ENCODE measurements at regions not wholly inside any gene's neighbourhood (a gene's known extent, or its start where the extent isn't known, plus 50 kb on each side); places are given as distances from the start of the nearest gene placed in this dataset.

DNA sequence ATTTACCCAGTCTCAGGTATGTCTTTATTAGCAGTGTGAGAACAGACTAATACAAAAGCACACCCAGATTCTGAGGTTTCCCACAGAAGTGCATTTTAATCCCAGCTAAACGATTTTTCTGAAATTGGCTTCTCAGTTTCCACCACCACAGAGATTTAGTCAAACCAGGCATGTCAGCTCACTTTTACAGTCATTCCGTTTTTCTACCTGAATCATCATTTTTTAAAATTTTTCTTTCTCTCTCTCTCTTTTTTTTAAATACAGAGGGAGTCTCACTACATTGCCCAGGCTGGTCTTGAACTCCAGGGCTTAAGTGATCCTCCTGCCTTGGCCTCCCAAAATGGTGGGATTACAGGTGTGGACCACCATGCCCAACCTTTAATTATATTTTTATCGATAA, 389.1 kb downstream of the HAPSTR1 start:
- DNase-seq (ENCODE audit: low read depth), result no peak
- H3K4me3 ChIP-seq (ENCODE audit: low read depth, low read length), result no peak overlapping the region
- in situ Hi-C loops (cut with HindIII; ENCODE audit: low sequenced_read_pairs), result loop anchor here (25.0 kb wide), 1 partner anchor 182 kb away; no protein-coding TSS in a partner anchor
- TF ChIP-seq, protein P1, sequence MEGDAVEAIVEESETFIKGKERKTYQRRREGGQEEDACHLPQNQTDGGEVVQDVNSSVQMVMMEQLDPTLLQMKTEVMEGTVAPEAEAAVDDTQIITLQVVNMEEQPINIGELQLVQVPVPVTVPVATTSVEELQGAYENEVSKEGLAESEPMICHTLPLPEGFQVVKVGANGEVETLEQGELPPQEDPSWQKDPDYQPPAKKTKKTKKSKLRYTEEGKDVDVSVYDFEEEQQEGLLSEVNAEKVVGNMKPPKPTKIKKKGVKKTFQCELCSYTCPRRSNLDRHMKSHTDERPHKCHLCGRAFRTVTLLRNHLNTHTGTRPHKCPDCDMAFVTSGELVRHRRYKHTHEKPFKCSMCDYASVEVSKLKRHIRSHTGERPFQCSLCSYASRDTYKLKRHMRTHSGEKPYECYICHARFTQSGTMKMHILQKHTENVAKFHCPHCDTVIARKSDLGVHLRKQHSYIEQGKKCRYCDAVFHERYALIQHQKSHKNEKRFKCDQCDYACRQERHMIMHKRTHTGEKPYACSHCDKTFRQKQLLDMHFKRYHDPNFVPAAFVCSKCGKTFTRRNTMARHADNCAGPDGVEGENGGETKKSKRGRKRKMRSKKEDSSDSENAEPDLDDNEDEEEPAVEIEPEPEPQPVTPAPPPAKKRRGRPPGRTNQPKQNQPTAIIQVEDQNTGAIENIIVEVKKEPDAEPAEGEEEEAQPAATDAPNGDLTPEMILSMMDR (IDR thresholded peaks at IDR 0.05; ENCODE audit: low read depth, low read length, missing control alignments), result no peak

DNA sequence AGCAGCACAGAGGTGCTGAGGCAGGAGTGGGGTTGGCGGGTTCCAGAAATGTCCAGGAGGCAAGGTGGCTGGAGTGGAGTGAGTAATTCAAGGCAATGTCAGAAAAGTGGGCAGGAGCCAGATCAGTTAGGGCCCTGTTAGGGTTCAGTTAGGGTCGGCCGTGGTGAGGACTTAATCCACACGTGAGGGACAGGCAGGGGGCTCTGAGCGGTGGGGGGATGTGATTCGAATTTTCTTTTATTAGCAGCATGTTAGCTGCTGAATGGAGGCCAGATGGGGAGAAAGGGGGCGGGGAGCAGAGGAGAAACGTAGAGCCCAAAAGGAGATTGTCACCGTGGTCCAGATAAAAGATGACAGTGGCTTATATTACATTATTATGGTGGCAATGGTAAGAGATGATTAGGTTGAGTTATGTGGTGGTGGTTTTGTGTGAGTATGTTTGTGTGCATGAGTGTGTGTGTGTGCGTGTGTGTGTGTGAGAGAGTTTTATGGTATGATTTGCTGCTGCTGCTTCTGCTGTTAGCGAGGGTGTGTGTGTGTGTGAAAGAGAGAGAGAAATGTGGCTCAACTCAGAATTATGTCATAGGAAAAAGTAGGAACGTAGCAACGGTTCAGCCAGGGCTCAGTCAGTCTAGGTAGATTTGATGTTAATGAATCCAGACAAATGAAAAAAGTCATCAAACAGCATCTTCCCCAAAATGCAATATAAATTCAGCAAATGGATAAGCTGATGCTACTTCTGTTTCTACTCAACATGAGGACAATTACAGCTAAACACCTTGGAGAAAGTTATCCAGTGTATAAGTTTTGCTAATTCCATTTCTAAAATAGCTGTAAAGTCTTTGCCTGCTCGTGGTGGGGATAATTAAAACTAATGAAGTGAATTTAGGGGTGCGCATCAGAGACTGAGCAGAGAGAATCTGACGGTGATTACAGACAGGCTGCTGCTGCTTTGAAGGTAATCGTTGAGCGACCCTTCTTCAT, 390.6 kb downstream of the HAPSTR1 start:
- no peak overlapping the region for H3K4me3 ChIP-seq (ENCODE audit: low read depth, low read length)
- TF ChIP-seq, protein P1 (IDR thresholded peaks at IDR 0.05; ENCODE audit: low read depth, low read length, missing control alignments), result no peak
- no peak for DNase-seq (ENCODE audit: low read depth)
- in situ Hi-C loops (cut with HindIII; ENCODE audit: low sequenced_read_pairs), result loop anchor here (25.0 kb wide), 1 partner anchor 180 kb away; no protein-coding TSS in a partner anchor

DNA sequence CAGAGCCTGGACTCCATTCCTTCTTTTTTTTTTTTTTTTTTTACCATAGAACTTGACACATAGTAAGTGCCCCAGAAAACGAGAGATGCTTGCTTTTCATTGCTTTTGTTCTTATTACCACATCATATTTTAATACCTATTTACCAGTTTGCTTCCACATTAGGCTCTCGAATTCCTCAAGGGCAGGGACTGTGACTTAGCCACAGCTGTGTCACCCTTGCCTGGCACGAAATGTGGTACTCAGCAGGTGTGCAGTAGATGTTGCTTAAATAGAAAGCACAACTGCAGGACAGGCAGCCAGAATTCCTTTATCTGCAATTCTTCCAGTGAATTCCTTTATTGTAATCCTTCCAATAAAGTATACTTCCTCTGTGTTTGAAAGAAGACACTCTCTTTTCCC, 393.0 kb downstream of the HAPSTR1 start:
- H3K4me3 ChIP-seq (ENCODE audit: low read depth, low read length), result no peak overlapping the region
- no peak for DNase-seq (ENCODE audit: low read depth)
- in situ Hi-C loops (cut with HindIII; ENCODE audit: low sequenced_read_pairs), result loop anchor here (25.0 kb wide), 1 partner anchor 178 kb away; no protein-coding TSS in a partner anchor
- TF ChIP-seq, protein P1 (IDR thresholded peaks at IDR 0.05; ENCODE audit: low read depth, low read length, missing control alignments), result no peak

DNA sequence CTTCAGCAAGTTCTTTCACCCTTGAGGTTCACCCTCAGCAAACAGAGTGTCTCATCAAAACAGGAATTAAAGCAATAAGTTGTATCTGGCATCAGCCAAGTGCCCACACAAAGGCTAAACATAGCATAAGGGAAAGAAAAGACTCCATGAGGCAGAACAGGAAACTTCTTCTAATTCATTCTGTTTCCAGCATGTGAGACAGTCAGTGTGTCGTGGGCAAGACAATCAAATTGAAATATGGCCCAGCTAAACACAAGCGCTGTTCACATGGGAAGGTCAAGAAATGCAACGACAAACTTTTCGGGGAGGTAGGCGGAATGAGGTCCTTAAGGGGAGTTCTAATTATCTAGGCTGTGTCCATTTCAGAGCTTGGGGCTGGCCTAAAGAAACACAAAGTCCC, 393.4 kb downstream of the HAPSTR1 start:
- no peak overlapping the region for H3K4me3 ChIP-seq (ENCODE audit: low read depth, low read length)
- in situ Hi-C loops (cut with HindIII; ENCODE audit: low sequenced_read_pairs), result loop anchor here (25.0 kb wide), 1 partner anchor 177 kb away; no protein-coding TSS in a partner anchor
- TF ChIP-seq, protein P1 (IDR thresholded peaks at IDR 0.05; ENCODE audit: low read depth, low read length, missing control alignments), result no peak
- DNase-seq (ENCODE audit: low read depth), result no peak

DNA sequence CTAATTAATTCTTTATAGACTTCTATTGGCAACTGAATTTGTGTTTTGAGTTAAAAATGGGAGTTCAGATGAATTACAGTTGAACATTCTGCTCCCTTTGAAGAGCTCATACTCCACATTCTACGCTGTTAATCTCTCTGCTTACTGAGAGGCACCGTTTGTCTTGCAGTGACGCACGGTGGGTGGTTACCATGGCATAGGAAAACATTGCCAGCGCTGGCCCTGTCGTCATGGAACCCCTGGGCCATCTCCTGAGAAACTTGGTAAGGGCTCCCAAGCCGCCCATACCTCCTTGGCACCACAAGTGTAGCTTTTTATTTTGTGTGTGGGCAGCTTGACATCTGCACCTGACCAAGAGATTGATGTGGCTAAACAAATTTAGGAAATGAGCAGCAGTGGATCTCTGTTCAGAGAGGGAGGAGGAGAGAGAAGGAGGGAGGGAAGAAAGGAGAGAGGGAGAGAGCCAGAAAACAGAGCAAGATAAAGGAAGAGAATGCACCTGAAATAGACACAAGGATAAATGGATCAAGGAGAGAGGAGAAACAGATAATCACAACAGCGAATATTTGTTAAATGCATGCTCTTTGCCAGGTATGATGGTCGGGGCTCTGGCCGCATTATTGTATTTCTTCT, 398.5 kb downstream of the HAPSTR1 start:
- in situ Hi-C loops (cut with HindIII; ENCODE audit: low sequenced_read_pairs), result loop anchor here (25.0 kb wide), 1 partner anchor 172 kb away; no protein-coding TSS in a partner anchor
- TF ChIP-seq, protein P1 (IDR thresholded peaks at IDR 0.05; ENCODE audit: low read depth, low read length, missing control alignments), result no peak
- no peak for DNase-seq (ENCODE audit: low read depth)
- no peak overlapping the region for H3K4me3 ChIP-seq (ENCODE audit: low read depth, low read length)

DNA sequence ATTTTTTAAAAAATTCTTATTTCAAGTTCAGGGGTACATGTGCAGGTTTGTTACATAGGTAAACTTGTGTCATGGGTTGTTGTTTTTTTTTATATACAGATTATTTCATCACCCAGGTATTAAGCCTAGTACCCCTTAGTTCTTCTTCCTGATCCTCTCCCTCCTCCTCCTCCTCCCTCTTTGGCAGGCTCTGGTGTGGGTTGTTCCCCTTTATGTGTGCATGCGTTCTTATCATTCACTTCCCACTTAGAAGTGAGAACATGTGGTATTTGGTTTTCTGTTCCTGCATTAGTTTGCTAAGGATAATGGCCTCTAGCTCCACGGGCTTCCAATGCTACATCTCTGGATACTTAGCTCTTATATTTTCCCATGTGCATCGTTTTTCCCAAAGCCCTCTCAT, 404.4 kb downstream of the HAPSTR1 start:
- TF ChIP-seq, protein P1 (IDR thresholded peaks at IDR 0.05; ENCODE audit: low read depth, low read length, missing control alignments), result no peak
- in situ Hi-C loops (cut with HindIII; ENCODE audit: low sequenced_read_pairs), result loop anchor here (25.0 kb wide), 1 partner anchor 166 kb away; no protein-coding TSS in a partner anchor
- no peak overlapping the region for H3K4me3 ChIP-seq (ENCODE audit: low read depth, low read length)

More for the DNA sequence above, 404.4 kb downstream of the HAPSTR1 start:
- DNase-seq (ENCODE audit: low read depth), result no peak

Data from astrocyte of the cerebellum (primary cell).